ENCODE measurements at regions not wholly inside any gene's neighbourhood (a gene's known extent, or its start where the extent isn't known, plus 50 kb on each side); places are given as distances from the start of the nearest gene placed in this dataset.

- TF ChIP-seq, protein P1, sequence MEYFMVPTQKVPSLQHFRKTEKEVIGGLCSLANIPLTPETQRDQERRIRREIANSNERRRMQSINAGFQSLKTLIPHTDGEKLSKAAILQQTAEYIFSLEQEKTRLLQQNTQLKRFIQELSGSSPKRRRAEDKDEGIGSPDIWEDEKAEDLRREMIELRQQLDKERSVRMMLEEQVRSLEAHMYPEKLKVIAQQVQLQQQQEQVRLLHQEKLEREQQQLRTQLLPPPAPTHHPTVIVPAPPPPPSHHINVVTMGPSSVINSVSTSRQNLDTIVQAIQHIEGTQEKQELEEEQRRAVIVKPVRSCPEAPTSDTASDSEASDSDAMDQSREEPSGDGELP (IDR thresholded peaks at IDR 0.05; ENCODE audit: borderline replicate concordance, low read depth) = no peak
- TF ChIP-seq, protein P2, sequence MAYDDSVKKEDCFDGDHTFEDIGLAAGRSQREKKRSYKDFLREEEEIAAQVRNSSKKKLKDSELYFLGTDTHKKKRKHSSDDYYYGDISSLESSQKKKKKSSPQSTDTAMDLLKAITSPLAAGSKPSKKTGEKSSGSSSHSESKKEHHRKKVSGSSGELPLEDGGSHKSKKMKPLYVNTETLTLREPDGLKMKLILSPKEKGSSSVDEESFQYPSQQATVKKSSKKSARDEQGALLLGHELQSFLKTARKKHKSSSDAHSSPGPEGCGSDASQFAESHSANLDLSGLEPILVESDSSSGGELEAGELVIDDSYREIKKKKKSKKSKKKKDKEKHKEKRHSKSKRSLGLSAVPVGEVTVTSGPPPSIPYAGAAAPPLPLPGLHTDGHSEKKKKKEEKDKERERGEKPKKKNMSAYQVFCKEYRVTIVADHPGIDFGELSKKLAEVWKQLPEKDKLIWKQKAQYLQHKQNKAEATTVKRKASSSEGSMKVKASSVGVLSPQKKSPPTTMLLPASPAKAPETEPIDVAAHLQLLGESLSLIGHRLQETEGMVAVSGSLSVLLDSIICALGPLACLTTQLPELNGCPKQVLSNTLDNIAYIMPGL (CRISPR knock-in tag; IDR thresholded peaks at IDR 0.05; ENCODE audit: borderline replicate concordance in 1 of 2, low read depth in 1 of 2) = no peak
- TF ChIP-seq CTCF (CRISPR knock-in tag; IDR thresholded peaks at IDR 0.05) (no peak), GRHL1 (CRISPR knock-in tag; conservative IDR thresholded peaks at IDR 0.05) (no peak), GFI1 (CRISPR knock-in tag; IDR thresholded peaks at IDR 0.05; ENCODE audit: borderline replicate concordance) (no peak), SAFB2 (CRISPR knock-in tag; IDR thresholded peaks at IDR 0.05; ENCODE audit: borderline replicate concordance, low read depth) (no peak), EZH2 (conservative IDR thresholded peaks at IDR 0.05; ENCODE audit: low read depth, low read length) (no peak), KAT2B (IDR thresholded peaks at IDR 0.05; ENCODE audit: borderline replicate concordance, low read depth, low read length) (no peak), CHD2 (IDR thresholded peaks at IDR 0.05; ENCODE audit: low read depth, low read length) (no peak), POLR2A (IDR thresholded peaks at IDR 0.05; ENCODE audit: insufficient read depth in 1 of 2, low read depth in 2 of 2, low read length in 2 of 2) (no peak), ZNF839 (CRISPR knock-in tag; IDR thresholded peaks at IDR 0.05; ENCODE audit: borderline replicate concordance) (no peak), REPIN1 (CRISPR knock-in tag; IDR thresholded peaks at IDR 0.05; ENCODE audit: borderline replicate concordance, low read depth) (no peak)
Observed at GRCh38 chr11:134764966-134765365, 352.9 kb upstream of the B3GAT1 start.
